ENCODE measurements at regions not wholly inside any gene's neighbourhood (a gene's known extent, or its start where the extent isn't known, plus 50 kb on each side); places are given as distances from the start of the nearest gene placed in this dataset.

DNA sequence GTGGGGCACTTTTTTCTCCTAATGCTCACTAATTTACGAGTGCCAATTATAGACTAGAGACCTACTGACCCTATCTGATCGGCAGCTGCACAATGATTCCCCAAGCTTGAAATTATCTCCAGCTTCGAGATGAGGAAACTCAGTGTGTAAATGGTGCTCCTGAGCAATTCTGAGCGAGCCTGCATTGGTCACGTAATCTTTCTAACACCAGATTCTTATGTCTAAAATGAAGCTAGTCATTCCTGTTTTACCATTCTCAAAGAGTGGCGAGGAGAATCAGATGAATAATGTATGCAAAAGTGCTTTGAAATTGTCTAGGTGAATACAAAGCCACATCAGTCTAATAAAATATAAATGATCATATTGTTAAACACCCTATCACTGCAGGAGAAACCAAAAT is 318.1 kb upstream of the FAM78B start:
- TF ChIP-seq, protein P1, sequence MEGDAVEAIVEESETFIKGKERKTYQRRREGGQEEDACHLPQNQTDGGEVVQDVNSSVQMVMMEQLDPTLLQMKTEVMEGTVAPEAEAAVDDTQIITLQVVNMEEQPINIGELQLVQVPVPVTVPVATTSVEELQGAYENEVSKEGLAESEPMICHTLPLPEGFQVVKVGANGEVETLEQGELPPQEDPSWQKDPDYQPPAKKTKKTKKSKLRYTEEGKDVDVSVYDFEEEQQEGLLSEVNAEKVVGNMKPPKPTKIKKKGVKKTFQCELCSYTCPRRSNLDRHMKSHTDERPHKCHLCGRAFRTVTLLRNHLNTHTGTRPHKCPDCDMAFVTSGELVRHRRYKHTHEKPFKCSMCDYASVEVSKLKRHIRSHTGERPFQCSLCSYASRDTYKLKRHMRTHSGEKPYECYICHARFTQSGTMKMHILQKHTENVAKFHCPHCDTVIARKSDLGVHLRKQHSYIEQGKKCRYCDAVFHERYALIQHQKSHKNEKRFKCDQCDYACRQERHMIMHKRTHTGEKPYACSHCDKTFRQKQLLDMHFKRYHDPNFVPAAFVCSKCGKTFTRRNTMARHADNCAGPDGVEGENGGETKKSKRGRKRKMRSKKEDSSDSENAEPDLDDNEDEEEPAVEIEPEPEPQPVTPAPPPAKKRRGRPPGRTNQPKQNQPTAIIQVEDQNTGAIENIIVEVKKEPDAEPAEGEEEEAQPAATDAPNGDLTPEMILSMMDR (IDR thresholded peaks at IDR 0.05; ENCODE audit: extremely low read depth in 1 of 2, insufficient read depth in 1 of 2, low read depth in 1 of 2, low read length in 2 of 2): no peak
- TF ChIP-seq JUN (IDR thresholded peaks at IDR 0.05; ENCODE audit: borderline replicate concordance, insufficient read depth, insufficient read length, low read depth): no peak
- no peak for TF ChIP-seq POLR2A (IDR thresholded peaks at IDR 0.05; ENCODE audit: low read depth, low read length)
- no peak for TF ChIP-seq POLR2AphosphoS5 (IDR thresholded peaks at IDR 0.05; ENCODE audit: insufficient read depth, low read depth, low read length)
- no peak for TF ChIP-seq FOS (IDR thresholded peaks at IDR 0.05; ENCODE audit: borderline replicate concordance, insufficient read depth, low read length)
- no peak for TF ChIP-seq EZH2 (IDR thresholded peaks at IDR 0.05; ENCODE audit: borderline replicate concordance, low read depth, low read length, severe bottlenecking)
- TF ChIP-seq MYC (IDR thresholded peaks at IDR 0.05; ENCODE audit: low read depth, low read length): no peak
- no peak for TF ChIP-seq MAX (IDR thresholded peaks at IDR 0.05; ENCODE audit: insufficient read depth, insufficient read length)
- TF ChIP-seq GATA2 (IDR thresholded peaks at IDR 0.05; ENCODE audit: insufficient read depth, insufficient read length, low read depth, low read length): no peak

Measured in endothelial cell of umbilical vein (primary cell).